NCI-H226 (cell line): ENCODE measurements at regions not wholly inside any gene's neighbourhood (a gene's known extent, or its start where the extent isn't known, plus 50 kb on each side); places are given as distances from the start of the nearest gene placed in this dataset.

Source experiments
- DNase-seq: peaks from one replicate; pipeline ENCODE4 v3.0.0-alpha.2; 2015

GRCh38 chr20:41939659-41940058, 321.5 kb upstream of the CHD6 start:
- DNase-seq: no peak

- no peak for DNase-seq
Measured at GRCh38 chr20:41938353-41938752, 320.2 kb upstream of the CHD6 start.

GRCh38 chr20:41935259-41935791, 317.1 kb upstream of the CHD6 start:
- DNase-seq: no peak

- no peak for DNase-seq
Measured at GRCh38 chr20:41932431-41932830, 314.3 kb upstream of the CHD6 start.

GRCh38 chr20:41927655-41928054, 309.5 kb upstream of the CHD6 start:
- no peak for DNase-seq

GRCh38 chr20:41927189-41927588, 309.0 kb upstream of the CHD6 start:
- DNase-seq: no peak

GRCh38 chr20:41925476-41925875, 307.3 kb upstream of the CHD6 start:
- no peak for DNase-seq

- DNase-seq: no peak
Measured at GRCh38 chr20:41923624-41924023, 305.4 kb upstream of the CHD6 start.

GRCh38 chr20:41913146-41913545, 295.0 kb upstream of the CHD6 start:
- no peak for DNase-seq

GRCh38 chr20:41910558-41910957, 292.4 kb upstream of the CHD6 start:
- no peak for DNase-seq

GRCh38 chr20:41905199-41905598, 287.0 kb upstream of the CHD6 start:
- DNase-seq: no peak

- no peak for DNase-seq
Measured at GRCh38 chr20:41903586-41903985, 285.4 kb upstream of the CHD6 start.

GRCh38 chr20:41902346-41902745, 284.2 kb upstream of the CHD6 start:
- no peak for DNase-seq

GRCh38 chr20:41900201-41900691, 282.1 kb upstream of the CHD6 start:
- DNase-seq: no peak

GRCh38 chr20:41897708-41898107, 279.5 kb upstream of the CHD6 start:
- DNase-seq: no peak

GRCh38 chr20:41895241-41896032, 277.3 kb upstream of the CHD6 start:
- DNase-seq: no peak

- no peak for DNase-seq
Measured at GRCh38 chr20:41894255-41894963, 276.2 kb upstream of the CHD6 start.

- DNase-seq: no peak
Measured at GRCh38 chr20:41892031-41892430, 273.9 kb upstream of the CHD6 start.

GRCh38 chr20:41889844-41890224, 271.7 kb upstream of the CHD6 start:
- DNase-seq: no peak

- DNase-seq: no peak
Measured at GRCh38 chr20:41889126-41889843, 271.1 kb upstream of the CHD6 start.

- no peak for DNase-seq
Measured at GRCh38 chr20:41888434-41888833, 270.3 kb upstream of the CHD6 start.

- no peak for DNase-seq
Measured at GRCh38 chr20:41887500-41887899, 269.3 kb upstream of the CHD6 start.

- DNase-seq: no peak
Measured at GRCh38 chr20:41881466-41882046, 263.4 kb upstream of the CHD6 start.
